BLaER1 (cell line): ENCODE measurements at regions not wholly inside any gene's neighbourhood (a gene's known extent, or its start where the extent isn't known, plus 50 kb on each side); places are given as distances from the start of the nearest gene placed in this dataset.

Experiments used
- H3K27ac ChIP-seq: shearing (Covaris generic); formaldehyde crosslinking; 2 replicates; pipeline ENCODE4 v1.8.1; 2022
- H3K27me3 ChIP-seq: shearing (Covaris generic); formaldehyde crosslinking; 2 replicates; pipeline ENCODE4 v1.8.1; 2022
- H3K36me3 ChIP-seq: shearing (Covaris generic); formaldehyde crosslinking; 2 replicates; pipeline ENCODE4 v1.8.1; 2022
- H3K4me1 ChIP-seq: shearing (Covaris generic); formaldehyde crosslinking; 2 replicates; pipeline ENCODE4 v1.8.1; 2022
- H3K4me2 ChIP-seq: shearing (Covaris generic); formaldehyde crosslinking; 2 replicates; pipeline ENCODE4 v1.8.1; 2022
- H3K4me3 ChIP-seq: shearing (Covaris generic); formaldehyde crosslinking; 2 replicates; pipeline ENCODE4 v1.8.1; 2022
- H3K9ac ChIP-seq: shearing (Covaris generic); formaldehyde crosslinking; 2 replicates; pipeline ENCODE4 v1.8.1; 2022
- H3K9me3 ChIP-seq: shearing (Covaris generic); formaldehyde crosslinking; 2 replicates; pipeline ENCODE4 v1.8.1; 2022
- H4K20me1 ChIP-seq: shearing (Covaris generic); formaldehyde crosslinking; 2 replicates; pipeline ENCODE4 v1.8.1; 2022
- Cebpa-rat ChIP-seq: shearing (Covaris generic); IDR thresholded peaks from 2 replicates; pipeline ENCODE4 v1.8.1; 2022

DNA sequence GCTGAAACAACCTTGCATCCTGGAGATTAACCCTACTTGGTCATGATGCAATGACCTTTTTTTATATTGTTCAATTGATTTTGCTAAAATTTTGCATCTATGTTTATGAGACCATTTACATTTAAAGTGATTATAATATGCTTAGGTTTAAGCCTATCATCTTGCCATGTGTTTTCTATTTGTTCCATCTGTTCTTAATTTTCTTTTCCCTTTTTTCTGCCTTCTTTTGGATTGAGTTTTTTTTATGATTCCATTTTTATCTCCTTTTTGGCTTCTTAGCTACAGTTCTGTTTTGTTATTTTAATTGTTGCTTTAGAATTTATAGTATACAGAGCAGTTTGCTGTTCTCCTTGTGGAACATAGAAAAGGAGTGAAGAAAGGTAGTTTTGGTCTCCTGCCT, 385.1 kb upstream of the USP24 start:
- Histone ChIP-seq H3K4me2 (no peak overlapping the region), H3K9me3 (peaks cover 5% of the 10 kb centered on the region; the same call in 1 of the 2 replicates), H3K27me3 (no peaks in the 10 kb centered on the region), H3K9ac (no peak overlapping the region), H3K27ac (no peak overlapping the region), H3K4me3 (no peak overlapping the region), H3K36me3 (no peaks in the 10 kb centered on the region), H4K20me1 (no peaks in the 10 kb centered on the region), H3K4me1 (peaks cover 10% of the 10 kb centered on the region)
- no peak for TF ChIP-seq Cebpa-rat

GRCh38 chr1:55597910-55598309, 382.7 kb upstream of the USP24 start:
- Histone ChIP-seq H3K27me3 (no peaks in the 10 kb centered on the region), H3K9ac (no peak overlapping the region), H3K27ac (no peak overlapping the region), H3K36me3 (no peaks in the 10 kb centered on the region), H4K20me1 (no peaks in the 10 kb centered on the region), H3K4me2 (no peak overlapping the region), H3K4me3 (no peak overlapping the region), H3K4me1 (peaks cover 8% of the 10 kb centered on the region), H3K9me3 (peaks cover 5% of the 10 kb centered on the region; the same call in 1 of the 2 replicates)
- TF ChIP-seq Cebpa-rat, result no peak

DNA sequence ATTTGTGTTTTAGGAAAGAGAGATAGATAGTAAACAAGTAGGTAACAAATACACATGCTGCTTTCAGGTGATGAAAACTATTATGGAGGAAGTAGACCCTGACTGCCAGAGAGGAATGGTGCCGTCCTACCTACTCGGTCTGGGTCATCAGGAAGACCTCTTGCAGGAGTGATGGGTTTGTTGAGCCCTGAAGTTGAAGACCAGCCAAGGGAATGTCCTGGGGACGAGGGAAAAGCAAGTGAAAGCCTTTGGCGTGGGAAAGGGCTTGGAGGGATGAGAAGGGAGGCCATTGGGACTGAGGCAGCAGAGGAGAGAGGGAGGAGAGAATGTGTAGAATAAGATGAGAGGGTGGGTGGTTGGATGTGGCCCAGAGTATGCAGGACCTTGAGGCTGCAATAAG, 379.5 kb upstream of the USP24 start:
- Histone ChIP-seq H3K4me3 (no peak overlapping the region), H3K9me3 (peaks cover 5% of the 10 kb centered on the region; the same call in 1 of the 2 replicates), H3K4me2 (no peak overlapping the region), H3K4me1 (no peaks in the 10 kb centered on the region), H3K27ac (no peak overlapping the region), H4K20me1 (no peaks in the 10 kb centered on the region), H3K36me3 (no peaks in the 10 kb centered on the region), H3K27me3 (no peaks in the 10 kb centered on the region), H3K9ac (no peak overlapping the region)
- no peak for TF ChIP-seq Cebpa-rat

- Histone ChIP-seq H3K4me1 (no peaks in the 10 kb centered on the region), H3K36me3 (no peaks in the 10 kb centered on the region), H3K9me3 (peaks cover 5% of the 10 kb centered on the region; the same call in 1 of the 2 replicates), H4K20me1 (no peaks in the 10 kb centered on the region), H3K4me2 (no peak overlapping the region), H3K9ac (no peak overlapping the region), H3K4me3 (no peak overlapping the region), H3K27ac (no peak overlapping the region), H3K27me3 (no peaks in the 10 kb centered on the region)
- no peak for TF ChIP-seq Cebpa-rat
These were observed 378.1 kb upstream of the USP24 start for GRCh38 chr1:55593298-55593697.

- Histone ChIP-seq H3K4me3 (no peak overlapping the region), H3K27ac (no peak overlapping the region), H3K9me3 (peaks cover 3% of the 10 kb centered on the region; the same call in 1 of the 2 replicates), H3K9ac (no peak overlapping the region), H3K4me1 (no peaks in the 10 kb centered on the region), H3K36me3 (no peaks in the 10 kb centered on the region), H3K4me2 (no peak overlapping the region), H3K27me3 (no peaks in the 10 kb centered on the region), H4K20me1 (no peaks in the 10 kb centered on the region)
- TF ChIP-seq Cebpa-rat, result no peak
These were observed 377.0 kb upstream of the USP24 start for GRCh38 chr1:55592122-55592521.

- H3K9me3 ChIP-seq, result no peaks in the 10 kb centered on the region
- no peak for TF ChIP-seq Cebpa-rat
- no peaks in the 10 kb centered on the region for H3K4me1 ChIP-seq
- no peak overlapping the region for H3K4me2 ChIP-seq
- H3K27me3 ChIP-seq, result no peaks in the 10 kb centered on the region
- no peak overlapping the region for H3K4me3 ChIP-seq
- no peaks in the 10 kb centered on the region for H4K20me1 ChIP-seq
- H3K27ac ChIP-seq, result no peak overlapping the region
- no peak overlapping the region for H3K9ac ChIP-seq
- no peaks in the 10 kb centered on the region for H3K36me3 ChIP-seq
These were observed 374.6 kb upstream of the USP24 start for GRCh38 chr1:55589671-55590297.

DNA sequence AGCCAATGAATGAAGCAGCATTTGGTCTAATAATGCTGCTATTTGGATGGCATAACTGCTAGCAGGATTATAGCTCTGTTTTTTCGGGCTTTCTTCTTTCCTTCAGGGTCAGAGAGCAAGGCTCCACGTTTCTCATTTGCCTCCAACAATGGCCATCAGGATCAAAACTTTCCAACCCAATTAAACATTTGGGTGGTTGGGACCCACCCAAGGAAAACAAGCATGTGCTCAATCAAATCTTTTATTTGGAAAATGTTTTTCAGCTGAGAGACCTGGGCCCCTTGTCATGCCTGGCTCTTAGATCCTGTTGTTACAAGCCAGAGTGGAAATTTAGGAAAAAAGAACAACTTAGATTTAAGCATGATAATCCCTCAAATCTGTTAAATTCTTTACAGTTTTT, 373.1 kb upstream of the USP24 start:
- Histone ChIP-seq H4K20me1 (no peaks in the 10 kb centered on the region), H3K27me3 (no peaks in the 10 kb centered on the region), H3K4me3 (no peak overlapping the region), H3K36me3 (no peaks in the 10 kb centered on the region), H3K4me2 (no peak overlapping the region), H3K4me1 (no peaks in the 10 kb centered on the region), H3K27ac (no peak overlapping the region), H3K9ac (no peak overlapping the region), H3K9me3 (no peaks in the 10 kb centered on the region)
- no peak for TF ChIP-seq Cebpa-rat

DNA sequence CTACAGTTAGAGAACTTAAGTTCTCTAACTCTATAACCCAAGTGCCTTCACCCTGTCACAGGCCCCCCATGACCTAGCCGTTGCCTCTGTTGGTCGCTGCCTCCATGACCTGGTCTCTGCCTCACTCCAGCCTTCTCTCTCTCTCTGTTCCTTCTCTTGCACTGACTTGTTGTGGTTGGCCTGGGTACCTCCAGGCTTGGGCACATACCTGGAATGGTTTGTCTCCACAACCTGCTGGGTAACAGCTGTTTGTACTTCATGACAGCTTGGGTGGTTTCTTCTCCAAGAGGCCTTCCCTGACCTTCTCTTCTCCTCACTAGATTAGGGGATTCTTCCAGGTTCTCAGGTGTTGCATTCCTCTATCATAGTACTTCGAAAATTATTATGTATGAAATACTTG, 371.6 kb upstream of the USP24 start:
- no peak for TF ChIP-seq Cebpa-rat
- H3K4me3 ChIP-seq, result no peak overlapping the region
- H3K27ac ChIP-seq, result no peak overlapping the region
- no peaks in the 10 kb centered on the region for H3K4me1 ChIP-seq
- H3K36me3 ChIP-seq, result no peaks in the 10 kb centered on the region
- H3K4me2 ChIP-seq, result no peak overlapping the region
- no peaks in the 10 kb centered on the region for H4K20me1 ChIP-seq
- H3K27me3 ChIP-seq, result no peaks in the 10 kb centered on the region
- H3K9ac ChIP-seq, result no peak overlapping the region
- H3K9me3 ChIP-seq, result no peaks in the 10 kb centered on the region

DNA sequence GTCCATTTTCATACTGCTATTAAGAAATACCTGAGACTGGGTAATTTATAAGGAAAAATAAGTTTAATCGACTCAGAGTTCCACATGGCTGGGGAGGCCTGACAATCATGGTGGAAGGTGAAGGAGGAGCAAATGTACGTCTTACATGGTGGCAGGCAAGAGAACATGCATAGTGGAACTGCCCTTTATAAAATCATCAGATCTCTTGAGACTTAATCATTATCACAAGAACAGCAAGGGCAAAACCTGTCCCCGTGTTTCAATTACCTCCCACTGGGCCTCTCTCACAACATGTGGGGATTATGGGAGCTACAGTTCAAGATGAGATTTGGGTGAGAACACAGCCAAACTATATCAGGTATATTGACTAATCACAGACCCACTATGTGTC, 370.2 kb upstream of the USP24 start:
- Histone ChIP-seq H3K36me3 (no peaks in the 10 kb centered on the region), H3K4me3 (no peak overlapping the region), H4K20me1 (no peaks in the 10 kb centered on the region), H3K9ac (no peak overlapping the region), H3K9me3 (no peaks in the 10 kb centered on the region), H3K4me2 (no peak overlapping the region), H3K4me1 (no peaks in the 10 kb centered on the region), H3K27ac (no peak overlapping the region), H3K27me3 (no peaks in the 10 kb centered on the region)
- TF ChIP-seq Cebpa-rat, result no peak

GRCh38 chr1:55584526-55585401, 369.6 kb upstream of the USP24 start:
- no peaks in the 10 kb centered on the region for H4K20me1 ChIP-seq
- H3K9me3 ChIP-seq, result no peaks in the 10 kb centered on the region
- H3K4me1 ChIP-seq, result no peaks in the 10 kb centered on the region
- TF ChIP-seq Cebpa-rat, result no peak
- H3K4me2 ChIP-seq, result no peak overlapping the region
- H3K36me3 ChIP-seq, result no peaks in the 10 kb centered on the region
- no peaks in the 10 kb centered on the region for H3K27me3 ChIP-seq
- H3K9ac ChIP-seq, result no peak overlapping the region
- H3K4me3 ChIP-seq, result no peak overlapping the region
- H3K27ac ChIP-seq, result no peak overlapping the region
